ENCODE measurements at regions not wholly inside any gene's neighbourhood (a gene's known extent, or its start where the extent isn't known, plus 50 kb on each side); places are given as distances from the start of the nearest gene placed in this dataset.

- Histone ChIP-seq H3K9me3 (ENCODE audit: control insufficient read depth, insufficient read depth, low read length) (peaks cover 2% of the 10 kb centered on the region; the same call in 1 of the 2 replicates), H3K36me3 (ENCODE audit: control insufficient read depth, low read length) (no peaks in the 10 kb centered on the region), H4K20me1 (ENCODE audit: control insufficient read depth, insufficient read depth, low read depth, low read length) (no peaks in the 10 kb centered on the region), H3F3A (ENCODE audit: control insufficient read depth, insufficient read depth) (peaks cover 4% of the 10 kb centered on the region; the same call in 1 of the 2 replicates), H3K27me3 (ENCODE audit: control insufficient read depth, low read length) (no peaks in the 10 kb centered on the region), H3K9me2 (replicated peaks; ENCODE audit: control insufficient read depth, low read length) (no peaks in the 10 kb centered on the region), H3K4me3 (ENCODE audit: low read length) (0 out of 2 replicates have a peak overlapping the region, but pooled peaks have one; percentile 21), H3K4me1 (ENCODE audit: control insufficient read depth, low read length) (peaks cover 55% of the 10 kb centered on the region), H3K27ac (ENCODE audit: low read depth, low read length) (peak overlapping the region; percentile 25; the same call in 1 of the 2 replicates), H3K79me2 (ENCODE audit: control insufficient read depth, low read length) (no peaks in the 10 kb centered on the region), H3K4me2 (ENCODE audit: low read length) (peak overlapping the region; percentile 52)
- TF ChIP-seq EZH2phosphoT487 (IDR thresholded peaks at IDR 0.05; ENCODE audit: borderline replicate concordance, low read length) (no peak), CTCF (IDR thresholded peaks at IDR 0.05; ENCODE audit: low read depth, low read length, poor library complexity, severe bottlenecking) (no peak)
Observed at GRCh38 chr2:7611750-7612149, 694.5 kb downstream of the RNF144A start.

- no peaks in the 10 kb centered on the region for H3K36me3 ChIP-seq (ENCODE audit: control insufficient read depth, low read length)
- no peak overlapping the region for H3K4me2 ChIP-seq (ENCODE audit: low read length)
- H3K27ac ChIP-seq (ENCODE audit: low read depth, low read length), result no peak overlapping the region
- no peak overlapping the region for H3K4me3 ChIP-seq (ENCODE audit: low read length)
- peaks cover 4% of the 10 kb centered on the region; the same call in 1 of the 2 replicates for H3F3A ChIP-seq (ENCODE audit: control insufficient read depth, insufficient read depth)
- H3K79me2 ChIP-seq (ENCODE audit: control insufficient read depth, low read length), result no peaks in the 10 kb centered on the region
- H3K9me2 ChIP-seq (replicated peaks; ENCODE audit: control insufficient read depth, low read length), result no peaks in the 10 kb centered on the region
- peaks cover 6% of the 10 kb centered on the region; the same call in 1 of the 2 replicates for H3K9me3 ChIP-seq (ENCODE audit: control insufficient read depth, insufficient read depth, low read length)
- peaks cover 48% of the 10 kb centered on the region for H3K4me1 ChIP-seq (ENCODE audit: control insufficient read depth, low read length)
- H4K20me1 ChIP-seq (ENCODE audit: control insufficient read depth, insufficient read depth, low read depth, low read length), result no peaks in the 10 kb centered on the region
- no peaks in the 10 kb centered on the region for H3K27me3 ChIP-seq (ENCODE audit: control insufficient read depth, low read length)
- no peak for TF ChIP-seq CTCF (IDR thresholded peaks at IDR 0.05; ENCODE audit: low read depth, low read length, poor library complexity, severe bottlenecking)
- no peak for TF ChIP-seq EZH2phosphoT487 (IDR thresholded peaks at IDR 0.05; ENCODE audit: borderline replicate concordance, low read length)
Observed at GRCh38 chr2:7612969-7613368, 695.8 kb downstream of the RNF144A start.

GRCh38 chr2:7613831-7614230, 696.6 kb downstream of the RNF144A start:
- TF ChIP-seq CTCF (IDR thresholded peaks at IDR 0.05; ENCODE audit: low read depth, low read length, poor library complexity, severe bottlenecking) (no peak), EZH2phosphoT487 (IDR thresholded peaks at IDR 0.05; ENCODE audit: borderline replicate concordance, low read length) (no peak)
- Histone ChIP-seq H3K9me3 (ENCODE audit: control insufficient read depth, insufficient read depth, low read length) (peaks cover 6% of the 10 kb centered on the region; the same call in 1 of the 2 replicates), H3F3A (ENCODE audit: control insufficient read depth, insufficient read depth) (peaks cover 4% of the 10 kb centered on the region; the same call in 1 of the 2 replicates), H4K20me1 (ENCODE audit: control insufficient read depth, insufficient read depth, low read depth, low read length) (no peaks in the 10 kb centered on the region), H3K4me1 (ENCODE audit: control insufficient read depth, low read length) (peaks cover 48% of the 10 kb centered on the region), H3K27me3 (ENCODE audit: control insufficient read depth, low read length) (no peaks in the 10 kb centered on the region), H3K4me3 (ENCODE audit: low read length) (no peak overlapping the region), H3K79me2 (ENCODE audit: control insufficient read depth, low read length) (no peaks in the 10 kb centered on the region), H3K27ac (ENCODE audit: low read depth, low read length) (no peak overlapping the region), H3K9me2 (replicated peaks; ENCODE audit: control insufficient read depth, low read length) (no peaks in the 10 kb centered on the region), H3K4me2 (ENCODE audit: low read length) (no peak overlapping the region), H3K36me3 (ENCODE audit: control insufficient read depth, low read length) (no peaks in the 10 kb centered on the region)

Data from DOHH2 (cell line).